PFSK-1 (cell line): ENCODE measurements at regions not wholly inside any gene's neighbourhood (a gene's known extent, or its start where the extent isn't known, plus 50 kb on each side); places are given as distances from the start of the nearest gene placed in this dataset.

Experiments
- FOXP2 ChIP-seq: optimal IDR thresholded peaks from 2 replicates; pipeline ENCODE3; 2011; ENCODE audit warnings: borderline replicate concordance, control low read depth, inconsistent platforms; ENCODE audit not compliant: insufficient read depth; ENCODE audit errors: extremely low read length, extremely low read depth
- POLR2AphosphoS5 ChIP-seq: IDR thresholded peaks from 2 replicates; pipeline ENCODE4 v1.6.1; 2012; ENCODE audit warnings: low read depth, mild to moderate bottlenecking, control low read depth, low read length, moderate library complexity
- REST ChIP-seq, 2 experiments: IDR thresholded peaks; 2 replicates each; pipeline versions ENCODE4 v1.6.1 to v1.8.0; 2011 to 2012; ENCODE audit warnings: low read depth in 2 of 2, low read length in 2 of 2, control low read depth in 1 of 2, inconsistent platforms in 1 of 2, mild to moderate bottlenecking in 1 of 2, moderate library complexity in 1 of 2; ENCODE audit not compliant: insufficient read depth in 1 of 2
- SIN3A ChIP-seq: IDR thresholded peaks from 2 replicates; pipeline ENCODE4 v1.6.1; 2012; ENCODE audit warnings: mild to moderate bottlenecking, low read length, moderate library complexity, borderline replicate concordance; ENCODE audit not compliant: insufficient read depth
- TAF1 ChIP-seq: IDR thresholded peaks from 2 replicates; pipeline ENCODE4 v1.6.1; 2012; ENCODE audit warnings: low read length, control low read depth, borderline replicate concordance; ENCODE audit not compliant: insufficient read depth

DNA sequence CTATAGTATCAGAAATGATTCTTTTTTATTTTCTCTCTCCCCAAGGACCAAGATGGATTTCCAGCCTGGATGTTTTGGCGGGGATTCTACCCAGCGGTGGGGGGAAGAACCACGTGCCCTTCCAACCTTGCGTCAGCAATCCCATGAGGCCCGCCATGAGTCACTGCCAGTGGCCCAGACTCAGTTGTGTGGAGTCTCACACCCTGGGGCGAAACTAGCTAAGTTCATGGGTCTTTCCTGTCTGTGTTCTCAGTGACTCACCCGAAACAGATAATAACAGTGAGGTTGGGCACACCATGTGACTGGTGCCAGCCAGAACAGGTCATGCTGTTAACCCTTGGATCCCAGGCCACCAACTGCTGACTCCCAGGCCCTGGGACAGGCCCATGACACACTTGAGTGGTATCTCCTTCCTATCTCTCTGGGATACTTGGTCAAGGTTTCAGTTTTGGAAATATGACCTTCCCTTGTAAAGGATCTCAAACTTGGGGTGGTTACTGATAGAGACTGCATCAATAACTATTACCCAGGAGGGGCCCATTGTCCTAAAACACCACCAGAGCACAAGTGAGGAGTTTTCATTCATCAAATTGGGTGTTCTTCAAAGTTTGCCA, 98.0 kb upstream of the DUSP10 start:
- TF ChIP-seq POLR2AphosphoS5 (no peak), TAF1 (no peak), REST (IDR thresholded peaks at IDR 0.05; ENCODE audit: insufficient read depth in 1 of 2, low read depth in 2 of 2, low read length in 2 of 2) (no peak), SIN3A (no peak), FOXP2 (peak; percentile 26)
